ENCODE measurements at regions not wholly inside any gene's neighbourhood (a gene's known extent, or its start where the extent isn't known, plus 50 kb on each side); places are given as distances from the start of the nearest gene placed in this dataset.

GRCh38 chr6:104540743-104541142, 319.0 kb downstream of the HACE1 start (continued):
- TF ChIP-seq PRDM4 (CRISPR knock-in tag; IDR thresholded peaks at IDR 0.05; ENCODE audit: borderline replicate concordance), result no peak

- BruUV-seq (replicated peaks), result no TSS peak
- intact Hi-C loops (cut with micrococcal nuclease; ENCODE audit: unreplicated experiment) (no loop called here), in situ Hi-C loops (cut with HindIII; ENCODE audit: extremely low pct_ligation_motif_present, low pct_unique_long_range_greater_than_20kb) (no loop called here)
- H4K20me1 ChIP-seq (ENCODE audit: insufficient read depth, low read length), result no peaks in the 10 kb centered on the region
- no peaks in the 10 kb centered on the region for H3K9me3 ChIP-seq (ENCODE audit: low read length)
- no peaks in the 10 kb centered on the region for H3K79me2 ChIP-seq (ENCODE audit: insufficient read depth, low read length)
- TF ChIP-seq ZBTB2 (CRISPR knock-in tag; IDR thresholded peaks at IDR 0.05; ENCODE audit: low read depth), result no peak
- no peak for TF ChIP-seq FOXM1 (CRISPR knock-in tag; IDR thresholded peaks at IDR 0.05)
- TF ChIP-seq TERF1 (CRISPR knock-in tag; IDR thresholded peaks at IDR 0.05), result no peak
- no peak for TF ChIP-seq CAMTA2 (CRISPR knock-in tag; IDR thresholded peaks at IDR 0.05; ENCODE audit: borderline replicate concordance)
- H3K27me3 ChIP-seq (ENCODE audit: control insufficient read depth in 1 of 2, insufficient read depth in 2 of 2, low read length in 2 of 2), result no peaks in the 10 kb centered on the region; a peak in 1 of 5 replicates
- ATAC-seq (no peak), DNase-seq (ENCODE audit: low spot score) (no peak), FAIRE-seq (no peak)
- H2AFZ ChIP-seq (ENCODE audit: low read length), result no peak overlapping the region
- no peak overlapping the region for H3K4me3 ChIP-seq (replicated peaks in 1 of 3; ENCODE audit: insufficient read depth in 1 of 3, low read depth in 2 of 3, low read length in 3 of 3)
- no peaks in the 10 kb centered on the region for H3K4me1 ChIP-seq (ENCODE audit: insufficient read depth, low read length)
- CTCF ChIA-PET (ENCODE audit: low intra/inter-chr PET ratio, low total read pairs), result no interaction called here
- no peak overlapping the region for H3K9ac ChIP-seq (ENCODE audit: insufficient read depth, low read depth, low read length)
- H3K4me2 ChIP-seq (ENCODE audit: low read depth, low read length), result no peak overlapping the region
- H3K27ac ChIP-seq (ENCODE audit: extremely low read length, insufficient read depth, low read length), result no peak overlapping the region
- POLR2A ChIA-PET, result no interaction called here
- H3K36me3 ChIP-seq (replicated peaks in 1 of 2; ENCODE audit: control insufficient read depth in 1 of 2, insufficient read depth in 2 of 2, low read length in 2 of 2), result no peaks in the 10 kb centered on the region
These were observed 320.5 kb downstream of the HACE1 start for GRCh38 chr6:104539173-104539572.

Data from HepG2 (cell line).